SK-N-SH treated with all-trans-retinoic acid at 6 μM for 48 hours (cell line): ENCODE measurements at regions not wholly inside any gene's neighbourhood (a gene's known extent, or its start where the extent isn't known, plus 50 kb on each side); places are given as distances from the start of the nearest gene placed in this dataset.

Experiments
- ATAC-seq: fragments of 200-7000 bp; cut with Tn5 transposase; 3 replicates; pipeline ENCODE4 v1.9.1; 2020; ENCODE audit warnings: mild to moderate bottlenecking, moderate library complexity
- ARNTL ChIP-seq: fragments of 450-650 bp; formaldehyde crosslinking; IDR thresholded peaks from 2 replicates; pipeline ENCODE4 v1.5.0; 2020; ENCODE audit warnings: low read depth, mild to moderate bottlenecking, moderate library complexity, borderline replicate concordance
- BACH2 ChIP-seq: fragments of 250-450 bp; sonication (Bioruptor Pico); IDR thresholded peaks from 2 replicates; pipeline ENCODE4 v1.9.0; 2021; ENCODE audit warnings: mild to moderate bottlenecking, borderline replicate concordance
- CSDC2 ChIP-seq: fragments of 250-450 bp; sonication (Bioruptor Pico); IDR thresholded peaks from 2 replicates; pipeline ENCODE4 v1.5.0; 2020; ENCODE audit warnings: mild to moderate bottlenecking, moderate library complexity
- ESRRG ChIP-seq: fragments of 250-450 bp; sonication (Bioruptor Pico); IDR thresholded peaks from 2 replicates; pipeline ENCODE4 v1.6.1; 2021; ENCODE audit warnings: mild to moderate bottlenecking
- GLIS3 ChIP-seq: fragments of 250-450 bp; sonication (Bioruptor Pico); IDR thresholded peaks from 2 replicates; pipeline ENCODE4 v1.5.0; 2020; ENCODE audit warnings: mild to moderate bottlenecking, moderate library complexity
- ISL1 ChIP-seq: fragments of 250-450 bp; sonication (Bioruptor Pico); IDR thresholded peaks from 2 replicates; pipeline ENCODE4 v2.1.2; 2022; ENCODE audit warnings: mild to moderate bottlenecking, moderate library complexity
- PATZ1 ChIP-seq: fragments of 250-450 bp; sonication (Bioruptor Pico); IDR thresholded peaks from 2 replicates; pipeline ENCODE4 v1.8.0; 2020; ENCODE audit warnings: mild to moderate bottlenecking, moderate library complexity, borderline replicate concordance
- POU6F1 ChIP-seq: fragments of 250-450 bp; sonication (Bioruptor Pico); IDR thresholded peaks from 2 replicates; pipeline ENCODE4 v1.8.0; 2021; ENCODE audit warnings: low read depth, mild to moderate bottlenecking, moderate library complexity, borderline replicate concordance
- RARB ChIP-seq: fragments of 250-450 bp; sonication (Bioruptor Pico); IDR thresholded peaks from 2 replicates; pipeline ENCODE4 v1.8.0; 2021; ENCODE audit warnings: mild to moderate bottlenecking, moderate library complexity
- TCF4 ChIP-seq: fragments of 250-450 bp; sonication (Bioruptor Pico); IDR thresholded peaks from 2 replicates; pipeline ENCODE4 v1.8.0; 2021; ENCODE audit warnings: mild to moderate bottlenecking, moderate library complexity, borderline replicate concordance
- TOX ChIP-seq: fragments of 250-450 bp; sonication (Bioruptor Pico); IDR thresholded peaks from 2 replicates; pipeline ENCODE4 v1.8.0; 2021; ENCODE audit warnings: mild to moderate bottlenecking, moderate library complexity, borderline replicate concordance
- ZC3H10 ChIP-seq: fragments of 250-450 bp; sonication (Bioruptor Pico); IDR thresholded peaks from 2 replicates; pipeline ENCODE4 v1.5.1; 2021; ENCODE audit warnings: mild to moderate bottlenecking, moderate library complexity
- ZFP3 ChIP-seq: fragments of 250-450 bp; sonication (Bioruptor Pico); IDR thresholded peaks from 2 replicates; pipeline ENCODE4 v1.5.0; 2020; ENCODE audit warnings: mild to moderate bottlenecking, moderate library complexity
- ZFP30 ChIP-seq: fragments of 450-650 bp; formaldehyde crosslinking; IDR thresholded peaks from 2 replicates; pipeline ENCODE4 v1.5.0; 2022; ENCODE audit warnings: mild to moderate bottlenecking, moderate library complexity
- ZNF565 ChIP-seq: fragments of 450-650 bp; formaldehyde crosslinking; conservative IDR thresholded peaks from 2 replicates; pipeline ENCODE4 v1.5.0; 2020; ENCODE audit warnings: low read depth, mild to moderate bottlenecking, moderate library complexity
- ZNF8 ChIP-seq: fragments of 450-650 bp; formaldehyde crosslinking; IDR thresholded peaks from 2 replicates; pipeline ENCODE4 v1.5.0; 2020; ENCODE audit warnings: mild to moderate bottlenecking, moderate library complexity
- TF ChIP-seq, protein P1 (sequence below): fragments of 250-450 bp; sonication (Bioruptor Pico); IDR thresholded peaks from 2 replicates; pipeline ENCODE4 v1.5.0; 2020; ENCODE audit warnings: mild to moderate bottlenecking, moderate library complexity
- TF ChIP-seq, protein P2 (sequence below): fragments of 250-450 bp; sonication (Bioruptor Pico); IDR thresholded peaks from 2 replicates; pipeline ENCODE4 v1.5.1; 2020; ENCODE audit warnings: low read depth, mild to moderate bottlenecking, moderate library complexity
- TF ChIP-seq, protein P3 (sequence below): fragments of 250-450 bp; sonication (Bioruptor Pico); IDR thresholded peaks from 2 replicates; pipeline ENCODE4 v1.5.1; 2021; ENCODE audit warnings: mild to moderate bottlenecking, moderate library complexity

DNA sequence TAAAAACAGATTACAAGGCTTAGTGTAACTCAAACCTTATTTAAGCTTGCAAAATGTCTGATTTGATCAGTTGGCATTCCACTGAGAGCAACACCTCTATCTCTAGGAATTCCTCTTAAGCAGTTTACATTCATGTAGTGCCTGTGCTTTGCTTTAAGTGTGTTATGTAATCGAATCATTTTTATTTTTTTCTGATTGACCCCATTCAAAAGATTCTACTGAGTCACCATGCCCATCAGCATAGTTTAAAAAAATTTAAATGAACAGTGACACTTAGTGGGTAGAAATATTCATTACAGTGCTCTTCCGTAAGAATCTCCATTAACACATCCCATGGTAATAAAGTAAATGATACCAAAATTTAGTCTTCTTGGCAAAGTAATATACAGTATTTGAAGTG lies 67.8 kb upstream of the SLC4A10 start (continued):
- TF ChIP-seq, protein P1, sequence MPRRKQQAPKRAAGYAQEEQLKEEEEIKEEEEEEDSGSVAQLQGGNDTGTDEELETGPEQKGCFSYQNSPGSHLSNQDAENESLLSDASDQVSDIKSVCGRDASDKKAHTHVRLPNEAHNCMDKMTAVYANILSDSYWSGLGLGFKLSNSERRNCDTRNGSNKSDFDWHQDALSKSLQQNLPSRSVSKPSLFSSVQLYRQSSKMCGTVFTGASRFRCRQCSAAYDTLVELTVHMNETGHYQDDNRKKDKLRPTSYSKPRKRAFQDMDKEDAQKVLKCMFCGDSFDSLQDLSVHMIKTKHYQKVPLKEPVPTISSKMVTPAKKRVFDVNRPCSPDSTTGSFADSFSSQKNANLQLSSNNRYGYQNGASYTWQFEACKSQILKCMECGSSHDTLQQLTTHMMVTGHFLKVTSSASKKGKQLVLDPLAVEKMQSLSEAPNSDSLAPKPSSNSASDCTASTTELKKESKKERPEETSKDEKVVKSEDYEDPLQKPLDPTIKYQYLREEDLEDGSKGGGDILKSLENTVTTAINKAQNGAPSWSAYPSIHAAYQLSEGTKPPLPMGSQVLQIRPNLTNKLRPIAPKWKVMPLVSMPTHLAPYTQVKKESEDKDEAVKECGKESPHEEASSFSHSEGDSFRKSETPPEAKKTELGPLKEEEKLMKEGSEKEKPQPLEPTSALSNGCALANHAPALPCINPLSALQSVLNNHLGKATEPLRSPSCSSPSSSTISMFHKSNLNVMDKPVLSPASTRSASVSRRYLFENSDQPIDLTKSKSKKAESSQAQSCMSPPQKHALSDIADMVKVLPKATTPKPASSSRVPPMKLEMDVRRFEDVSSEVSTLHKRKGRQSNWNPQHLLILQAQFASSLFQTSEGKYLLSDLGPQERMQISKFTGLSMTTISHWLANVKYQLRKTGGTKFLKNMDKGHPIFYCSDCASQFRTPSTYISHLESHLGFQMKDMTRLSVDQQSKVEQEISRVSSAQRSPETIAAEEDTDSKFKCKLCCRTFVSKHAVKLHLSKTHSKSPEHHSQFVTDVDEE (CRISPR knock-in tag), result no peak

DNA sequence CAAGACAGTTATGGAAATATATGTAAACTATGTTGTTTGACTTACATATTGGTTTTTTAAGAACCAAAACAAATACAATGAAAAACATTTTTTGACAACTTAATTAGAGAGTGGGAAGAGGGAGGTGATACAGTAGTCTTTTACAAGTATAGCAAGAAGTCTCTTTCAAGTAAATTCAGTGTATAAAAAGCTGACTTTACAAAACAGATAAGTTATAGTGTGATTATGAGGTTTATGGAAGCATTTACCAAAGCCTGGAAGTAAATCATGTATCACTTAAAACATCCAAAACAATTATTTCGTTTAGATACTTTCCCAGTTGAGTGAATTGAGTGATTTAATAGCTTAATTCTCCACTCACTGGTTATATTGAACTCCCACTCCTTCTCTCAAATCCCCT lies 66.7 kb upstream of the SLC4A10 start:
- TF ChIP-seq CSDC2 (no peak), TOX (CRISPR knock-in tag) (no peak), TCF4 (CRISPR knock-in tag) (no peak), ZFP3 (CRISPR knock-in tag) (no peak), POU6F1 (CRISPR knock-in tag) (no peak)
- TF ChIP-seq, all 23 proteins: peak for 0
- ATAC-seq, result no peak

GRCh38 chr2:161564906-161565305 lies 59.3 kb upstream of the SLC4A10 start:
- TF ChIP-seq ARNTL (CRISPR knock-in tag), result no peak
- no peak for TF ChIP-seq GLIS3
- no peak for TF ChIP-seq ZNF565 (CRISPR knock-in tag)
- TF ChIP-seq, protein P1 (CRISPR knock-in tag), result no peak
- no peak for TF ChIP-seq POU6F1 (CRISPR knock-in tag)
- no peak for TF ChIP-seq ZC3H10 (CRISPR knock-in tag)
- TF ChIP-seq ZFP3 (CRISPR knock-in tag), result no peak
- no peak for TF ChIP-seq ISL1 (CRISPR knock-in tag)
- no peak for TF ChIP-seq TOX (CRISPR knock-in tag)
- TF ChIP-seq, protein P2, sequence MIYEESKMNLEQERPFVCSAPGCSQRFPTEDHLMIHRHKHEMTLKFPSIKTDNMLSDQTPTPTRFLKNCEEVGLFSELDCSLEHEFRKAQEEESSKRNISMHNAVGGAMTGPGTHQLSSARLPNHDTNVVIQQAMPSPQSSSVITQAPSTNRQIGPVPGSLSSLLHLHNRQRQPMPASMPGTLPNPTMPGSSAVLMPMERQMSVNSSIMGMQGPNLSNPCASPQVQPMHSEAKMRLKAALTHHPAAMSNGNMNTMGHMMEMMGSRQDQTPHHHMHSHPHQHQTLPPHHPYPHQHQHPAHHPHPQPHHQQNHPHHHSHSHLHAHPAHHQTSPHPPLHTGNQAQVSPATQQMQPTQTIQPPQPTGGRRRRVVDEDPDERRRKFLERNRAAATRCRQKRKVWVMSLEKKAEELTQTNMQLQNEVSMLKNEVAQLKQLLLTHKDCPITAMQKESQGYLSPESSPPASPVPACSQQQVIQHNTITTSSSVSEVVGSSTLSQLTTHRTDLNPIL, result no peak
- TF ChIP-seq ZFP30 (CRISPR knock-in tag), result no peak
- no peak for TF ChIP-seq ZNF8 (CRISPR knock-in tag)
- TF ChIP-seq PATZ1 (CRISPR knock-in tag), result no peak
- TF ChIP-seq BACH2 (CRISPR knock-in tag), result no peak
- TF ChIP-seq, protein P3, sequence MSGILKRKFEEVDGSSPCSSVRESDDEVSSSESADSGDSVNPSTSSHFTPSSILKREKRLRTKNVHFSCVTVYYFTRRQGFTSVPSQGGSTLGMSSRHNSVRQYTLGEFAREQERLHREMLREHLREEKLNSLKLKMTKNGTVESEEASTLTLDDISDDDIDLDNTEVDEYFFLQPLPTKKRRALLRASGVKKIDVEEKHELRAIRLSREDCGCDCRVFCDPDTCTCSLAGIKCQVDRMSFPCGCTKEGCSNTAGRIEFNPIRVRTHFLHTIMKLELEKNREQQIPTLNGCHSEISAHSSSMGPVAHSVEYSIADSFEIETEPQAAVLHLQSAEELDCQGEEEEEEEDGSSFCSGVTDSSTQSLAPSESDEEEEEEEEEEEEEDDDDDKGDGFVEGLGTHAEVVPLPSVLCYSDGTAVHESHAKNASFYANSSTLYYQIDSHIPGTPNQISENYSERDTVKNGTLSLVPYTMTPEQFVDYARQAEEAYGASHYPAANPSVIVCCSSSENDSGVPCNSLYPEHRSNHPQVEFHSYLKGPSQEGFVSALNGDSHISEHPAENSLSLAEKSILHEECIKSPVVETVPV (CRISPR knock-in tag), result no peak
- TF ChIP-seq ESRRG, result no peak
- TF ChIP-seq RARB (CRISPR knock-in tag), result no peak
- no peak for TF ChIP-seq CSDC2

More at GRCh38 chr2:161564906-161565305, 59.3 kb upstream of the SLC4A10 start:
- no peak for ATAC-seq
